Activated T-cell treated with anti-CD3 and anti-CD28 coated beads, Interleukin-2, amount 50 U/mL, for 24 hours (primary cell): ENCODE measurements at regions not wholly inside any gene's neighbourhood (a gene's known extent, or its start where the extent isn't known, plus 50 kb on each side); places are given as distances from the start of the nearest gene placed in this dataset.

Source experiments
- DNase-seq: peaks from one replicate; pipeline ENCODE4 v3.0.0-alpha.2; 2020
- H3K27ac Mint-ChIP-seq: 2 replicates; pipeline ENCODE4 v1.8.0; 2020; ENCODE audit warnings: mild to moderate bottlenecking, mixed read lengths
- H3K27me3 Mint-ChIP-seq: 2 replicates; pipeline ENCODE4 v1.8.0; 2020; ENCODE audit warnings: mixed read lengths
- H3K36me3 Mint-ChIP-seq: 2 replicates; pipeline ENCODE4 v1.8.0; 2020; ENCODE audit warnings: low read depth, mixed read lengths
- H3K4me1 Mint-ChIP-seq: 2 replicates; pipeline ENCODE4 v1.8.0; 2020; ENCODE audit warnings: low read depth, mixed read lengths
- H3K4me3 Mint-ChIP-seq: 2 replicates; pipeline ENCODE4 v1.8.0; 2020; ENCODE audit warnings: mild to moderate bottlenecking, moderate library complexity, mixed read lengths
- H3K9me3 Mint-ChIP-seq: 2 replicates; pipeline ENCODE4 v1.8.0; 2020; ENCODE audit warnings: mixed read lengths

DNA sequence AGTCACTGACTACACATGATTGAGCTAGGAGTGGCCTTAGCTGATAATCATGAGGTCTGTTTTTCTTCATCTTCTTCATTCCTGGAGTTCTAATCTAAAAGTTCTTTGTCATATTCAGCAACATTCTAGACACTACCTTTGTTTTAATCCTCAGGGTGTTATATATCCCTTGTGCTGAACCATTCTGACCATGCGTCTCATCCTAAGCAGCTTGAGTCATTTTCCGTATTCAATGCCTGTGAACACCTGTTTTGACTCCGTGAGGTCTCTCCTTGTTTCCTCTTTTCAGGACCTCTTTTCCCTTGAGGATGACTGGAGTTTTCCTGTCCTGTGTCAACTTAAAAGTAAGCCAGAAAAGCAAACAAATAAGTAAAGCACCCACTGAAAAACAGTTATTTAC is 597.9 kb downstream of the GBA3 start:
- no peak for DNase-seq
- Mint-ChIP-seq H3K9me3 (no peaks in the 10 kb centered on the region), H3K27ac (no peak overlapping the region), H3K4me3 (no peak overlapping the region), H3K4me1 (peaks cover 10% of the 10 kb centered on the region), H3K27me3 (no peaks in the 10 kb centered on the region), H3K36me3 (no peaks in the 10 kb centered on the region)

DNA sequence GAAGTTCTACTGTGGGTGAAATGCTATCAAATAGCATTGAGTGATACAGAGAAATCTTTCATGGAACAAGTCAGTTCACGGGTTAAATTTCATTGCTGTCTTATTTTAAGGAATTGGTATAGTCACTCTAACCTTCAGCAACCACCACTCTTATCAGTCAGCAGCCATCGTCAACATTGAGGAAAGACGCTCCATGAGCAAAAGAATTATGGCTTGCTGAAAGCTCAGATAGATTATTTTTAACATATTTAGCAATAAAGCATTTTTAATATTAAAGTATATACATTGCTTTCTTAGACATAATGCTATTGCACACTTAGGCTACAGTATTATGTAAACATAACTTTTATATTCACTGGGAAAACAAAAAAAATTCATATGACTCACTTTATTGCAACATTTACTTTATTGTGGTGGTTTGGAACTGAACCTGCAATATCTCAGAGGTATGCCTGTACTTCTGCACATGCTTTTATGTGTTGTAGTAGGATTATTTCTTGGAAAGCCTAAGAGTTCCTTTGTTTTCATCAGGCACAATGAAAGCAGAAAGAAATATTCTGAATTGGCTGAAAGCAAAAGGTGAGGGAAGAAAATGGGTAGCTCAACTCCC is 586.7 kb downstream of the GBA3 start:
- H3K36me3 Mint-ChIP-seq, result no peaks in the 10 kb centered on the region
- no peak overlapping the region for H3K27ac Mint-ChIP-seq
- H3K4me1 Mint-ChIP-seq, result no peaks in the 10 kb centered on the region
- DNase-seq, result no peak
- H3K9me3 Mint-ChIP-seq, result no peaks in the 10 kb centered on the region
- no peak overlapping the region for H3K4me3 Mint-ChIP-seq
- H3K27me3 Mint-ChIP-seq, result no peaks in the 10 kb centered on the region

DNA sequence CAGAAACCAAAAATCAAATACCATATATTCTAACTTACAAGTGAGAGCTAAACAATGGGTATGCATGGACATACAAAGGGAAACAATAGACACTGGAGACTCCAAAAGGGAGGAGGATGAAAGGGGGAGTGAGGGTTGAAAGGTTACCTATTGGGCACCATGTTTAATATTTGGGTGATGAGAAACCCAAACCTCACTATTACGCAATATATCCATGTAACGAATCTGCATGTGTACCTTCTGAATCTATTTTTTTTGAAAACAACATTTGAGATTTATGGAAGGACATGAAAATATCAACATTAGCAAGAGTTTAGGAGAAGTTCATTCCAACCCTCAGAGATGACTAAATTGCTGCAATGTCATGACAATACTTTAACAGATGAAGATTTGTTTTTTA is 586.1 kb downstream of the GBA3 start:
- H3K36me3 Mint-ChIP-seq, result no peaks in the 10 kb centered on the region
- DNase-seq, result no peak
- no peaks in the 10 kb centered on the region for H3K27me3 Mint-ChIP-seq
- no peak overlapping the region for H3K4me3 Mint-ChIP-seq
- H3K27ac Mint-ChIP-seq, result no peak overlapping the region
- no peaks in the 10 kb centered on the region for H3K9me3 Mint-ChIP-seq
- no peaks in the 10 kb centered on the region for H3K4me1 Mint-ChIP-seq

DNA sequence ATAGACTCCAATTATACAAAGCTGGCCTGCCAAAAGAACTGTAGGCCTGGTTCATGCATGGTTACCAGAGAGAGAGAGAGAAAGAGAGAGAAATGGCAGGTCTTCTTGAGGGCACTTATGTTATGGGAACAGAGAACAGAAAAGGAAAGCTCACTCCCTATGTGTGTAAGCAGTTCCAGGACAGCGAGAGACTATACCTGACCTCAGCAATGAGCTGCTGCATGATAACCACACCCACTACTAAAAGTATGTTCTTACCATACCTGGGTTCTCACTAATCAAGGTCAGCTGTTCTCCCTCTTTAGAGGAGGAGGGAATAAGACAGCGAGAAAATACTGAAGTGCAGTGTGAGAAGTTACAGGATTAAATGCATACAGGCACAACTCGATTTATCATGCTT is 583.3 kb downstream of the GBA3 start:
- Mint-ChIP-seq H3K4me1 (no peaks in the 10 kb centered on the region), H3K27me3 (no peaks in the 10 kb centered on the region), H3K36me3 (no peaks in the 10 kb centered on the region), H3K27ac (no peak overlapping the region), H3K9me3 (peaks cover 4% of the 10 kb centered on the region), H3K4me3 (no peak overlapping the region)
- DNase-seq, result no peak

DNA sequence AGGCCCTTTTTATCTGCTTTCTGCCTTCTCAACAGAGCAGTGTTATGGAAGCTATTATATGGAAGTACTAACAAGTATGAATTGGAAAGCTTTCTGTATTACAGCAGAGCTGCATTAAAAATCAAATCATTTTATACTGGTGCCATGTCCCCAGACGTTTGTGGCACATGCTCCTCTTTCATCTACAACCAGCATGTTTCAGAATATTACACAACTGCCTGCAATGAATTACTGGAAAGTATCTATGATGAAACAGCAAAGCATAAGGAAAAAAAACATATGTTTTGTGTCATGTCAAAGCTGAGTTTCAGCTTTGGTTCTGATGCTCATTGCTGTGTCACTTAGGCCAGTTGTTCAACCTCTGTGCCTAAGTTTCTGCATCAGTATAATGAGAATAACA is 576.8 kb downstream of the GBA3 start:
- no peaks in the 10 kb centered on the region for H3K36me3 Mint-ChIP-seq
- no peak for DNase-seq
- H3K9me3 Mint-ChIP-seq, result peaks cover 8% of the 10 kb centered on the region
- no peaks in the 10 kb centered on the region for H3K27me3 Mint-ChIP-seq
- H3K4me1 Mint-ChIP-seq, result no peaks in the 10 kb centered on the region
- no peak overlapping the region for H3K4me3 Mint-ChIP-seq
- H3K27ac Mint-ChIP-seq, result no peak overlapping the region

DNA sequence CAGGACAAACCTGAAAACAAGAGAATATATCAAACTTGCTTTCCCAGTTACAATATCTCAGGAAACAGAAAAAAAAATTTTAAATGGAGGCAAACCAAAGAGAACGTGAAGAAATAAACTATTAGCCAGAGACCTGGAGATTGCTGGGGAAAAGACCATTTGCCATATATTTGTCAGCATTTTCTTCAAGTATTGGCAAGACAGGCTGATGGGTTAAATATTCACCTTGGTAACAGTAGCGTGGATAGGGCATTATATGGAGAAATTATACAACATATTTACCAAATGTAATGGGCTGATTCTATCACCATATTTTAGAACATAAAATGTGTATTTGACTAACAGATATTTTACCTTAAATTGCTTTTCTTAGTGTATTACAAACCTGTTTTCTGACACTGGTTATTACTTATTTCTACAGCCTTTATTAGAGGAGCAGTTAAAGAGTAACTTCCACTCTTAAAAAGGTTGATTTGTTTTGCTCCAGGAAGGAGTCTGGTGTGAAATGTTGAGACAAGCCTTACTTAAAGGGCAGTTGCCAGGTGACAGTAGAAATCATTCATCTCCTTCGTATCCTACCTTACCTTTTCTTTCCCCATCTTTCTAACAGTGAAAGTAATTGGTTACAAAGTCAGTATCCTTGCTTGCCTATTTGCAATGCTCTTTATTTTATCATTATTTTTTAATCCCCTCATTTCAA is 575.5 kb downstream of the GBA3 start:
- no peak for DNase-seq
- H3K27ac Mint-ChIP-seq, result no peak overlapping the region
- H3K27me3 Mint-ChIP-seq, result no peaks in the 10 kb centered on the region
- no peaks in the 10 kb centered on the region for H3K36me3 Mint-ChIP-seq
- no peaks in the 10 kb centered on the region for H3K4me1 Mint-ChIP-seq
- no peak overlapping the region for H3K4me3 Mint-ChIP-seq
- H3K9me3 Mint-ChIP-seq, result peaks cover 8% of the 10 kb centered on the region

DNA sequence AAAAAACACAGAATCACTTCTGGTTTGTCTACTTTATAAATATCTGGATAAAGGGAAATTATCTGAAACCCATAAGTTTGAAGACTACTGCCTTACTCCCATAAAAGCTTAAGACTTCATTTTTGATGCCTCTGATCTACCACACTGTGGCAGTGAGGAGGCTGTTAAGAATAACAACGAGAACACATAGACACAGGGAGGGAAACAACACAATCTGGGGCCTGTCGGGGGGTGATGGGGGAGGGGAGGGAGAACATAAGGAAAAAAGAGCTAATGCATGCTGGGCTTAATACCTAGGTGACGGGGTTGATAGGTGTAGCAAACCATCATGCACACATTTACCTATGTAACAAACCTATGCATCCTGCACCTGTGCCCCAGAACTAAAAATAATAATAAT is 573.7 kb downstream of the GBA3 start:
- H3K36me3 Mint-ChIP-seq, result no peaks in the 10 kb centered on the region
- H3K27me3 Mint-ChIP-seq, result no peaks in the 10 kb centered on the region
- H3K9me3 Mint-ChIP-seq, result peaks cover 4% of the 10 kb centered on the region
- no peak overlapping the region for H3K27ac Mint-ChIP-seq
- no peaks in the 10 kb centered on the region for H3K4me1 Mint-ChIP-seq
- H3K4me3 Mint-ChIP-seq, result no peak overlapping the region
- no peak for DNase-seq

DNA sequence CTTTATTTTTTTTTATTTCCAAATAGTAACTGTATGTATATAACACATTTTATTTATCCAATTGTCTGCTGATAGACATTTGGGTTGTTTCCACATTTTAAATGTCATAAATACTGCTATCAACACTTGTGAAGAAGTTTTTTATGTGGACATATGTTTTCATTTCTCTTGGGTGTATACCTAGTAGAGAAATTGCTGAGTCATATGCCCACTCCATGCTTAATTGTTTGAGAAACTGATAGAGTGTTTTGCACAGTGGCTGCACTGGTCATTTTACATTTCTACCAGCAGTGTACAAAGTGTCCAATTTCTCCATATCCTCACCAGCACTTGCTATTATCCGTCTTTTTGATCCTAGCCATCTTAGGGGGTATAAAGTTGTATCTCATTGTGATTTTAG is 567.8 kb downstream of the GBA3 start:
- Mint-ChIP-seq H3K27ac (no peak overlapping the region), H3K4me3 (no peak overlapping the region), H3K36me3 (no peaks in the 10 kb centered on the region), H3K4me1 (peaks cover 1% of the 10 kb centered on the region), H3K9me3 (no peaks in the 10 kb centered on the region), H3K27me3 (no peaks in the 10 kb centered on the region)
- no peak for DNase-seq

DNA sequence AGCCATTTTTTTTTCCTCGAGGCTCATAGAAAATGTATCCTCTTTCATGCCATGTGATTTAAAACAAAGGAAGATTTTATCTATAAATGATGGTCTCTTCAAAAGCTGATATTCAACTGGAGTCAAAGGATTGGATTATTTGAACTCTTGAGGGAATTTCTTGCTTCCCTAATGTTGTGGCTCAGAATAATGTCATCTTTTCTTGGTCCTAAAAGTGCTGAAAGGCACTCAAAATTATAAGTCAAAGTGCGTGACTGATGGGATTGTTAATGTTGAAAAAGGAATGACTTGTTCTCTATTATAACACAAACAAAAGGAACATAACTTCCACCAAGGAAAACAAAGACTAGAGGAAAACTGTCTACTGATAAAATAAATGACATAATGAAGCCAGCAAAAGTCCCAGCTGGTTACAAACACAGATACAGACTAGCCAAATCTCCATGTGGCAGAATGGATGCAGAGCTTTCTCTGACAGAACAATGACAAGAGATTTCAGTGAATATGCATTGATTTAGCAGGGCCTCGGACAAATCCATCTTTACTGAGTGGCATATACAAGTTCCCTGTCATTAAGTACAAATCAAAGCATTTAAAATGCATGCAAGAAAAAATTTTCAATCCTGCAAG is 552.6 kb downstream of the GBA3 start:
- no peaks in the 10 kb centered on the region for H3K27me3 Mint-ChIP-seq
- no peak overlapping the region for H3K27ac Mint-ChIP-seq
- no peaks in the 10 kb centered on the region for H3K4me1 Mint-ChIP-seq
- H3K4me3 Mint-ChIP-seq, result no peak overlapping the region
- DNase-seq, result no peak
- no peaks in the 10 kb centered on the region for H3K36me3 Mint-ChIP-seq
- H3K9me3 Mint-ChIP-seq, result no peaks in the 10 kb centered on the region

DNA sequence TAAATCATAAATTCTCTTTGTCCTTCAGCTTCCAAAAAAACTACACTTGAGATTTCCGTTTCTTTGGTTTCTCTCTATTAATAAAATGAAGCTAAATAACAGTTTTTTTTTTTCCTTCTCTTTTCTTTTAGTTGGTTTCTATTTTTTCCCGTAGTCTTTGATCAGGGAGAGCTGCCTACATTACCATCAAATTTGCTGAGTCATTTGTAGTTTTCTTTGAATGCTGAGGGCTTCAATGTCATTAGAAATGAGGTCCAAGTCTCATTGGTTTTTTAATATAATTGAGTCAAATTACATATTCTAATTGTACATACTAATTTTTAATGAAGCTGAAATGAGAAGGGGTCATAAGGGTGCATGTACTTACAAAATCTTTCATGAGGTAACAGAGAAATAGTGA is 550.2 kb downstream of the GBA3 start:
- Mint-ChIP-seq H3K4me1 (no peaks in the 10 kb centered on the region), H3K4me3 (no peak overlapping the region), H3K36me3 (no peaks in the 10 kb centered on the region), H3K27me3 (no peaks in the 10 kb centered on the region), H3K9me3 (peaks cover 4% of the 10 kb centered on the region), H3K27ac (no peak overlapping the region)
- no peak for DNase-seq

DNA sequence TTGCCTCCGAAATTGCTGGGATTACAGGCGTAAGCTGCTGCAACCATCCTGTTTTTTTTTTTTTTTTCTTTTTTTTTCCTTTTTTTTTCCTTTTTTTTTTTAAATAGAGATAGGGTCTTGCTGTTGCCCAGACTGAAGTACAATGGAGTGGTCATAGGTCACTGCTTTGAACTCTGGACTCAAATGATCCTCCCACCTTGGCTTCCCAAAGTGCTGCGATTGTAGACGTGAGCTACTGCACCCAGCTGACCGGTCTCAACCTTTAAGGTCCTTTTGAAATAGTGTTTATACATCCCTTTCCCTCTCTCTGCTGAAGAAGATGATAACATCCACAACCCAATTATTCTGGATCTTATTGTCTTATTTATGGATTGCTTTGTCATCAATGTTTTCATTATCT is 548.7 kb downstream of the GBA3 start:
- no peaks in the 10 kb centered on the region for H3K36me3 Mint-ChIP-seq
- no peaks in the 10 kb centered on the region for H3K4me1 Mint-ChIP-seq
- H3K27ac Mint-ChIP-seq, result no peak overlapping the region
- H3K27me3 Mint-ChIP-seq, result no peaks in the 10 kb centered on the region
- DNase-seq, result no peak
- no peak overlapping the region for H3K4me3 Mint-ChIP-seq
- peaks cover 4% of the 10 kb centered on the region for H3K9me3 Mint-ChIP-seq

DNA sequence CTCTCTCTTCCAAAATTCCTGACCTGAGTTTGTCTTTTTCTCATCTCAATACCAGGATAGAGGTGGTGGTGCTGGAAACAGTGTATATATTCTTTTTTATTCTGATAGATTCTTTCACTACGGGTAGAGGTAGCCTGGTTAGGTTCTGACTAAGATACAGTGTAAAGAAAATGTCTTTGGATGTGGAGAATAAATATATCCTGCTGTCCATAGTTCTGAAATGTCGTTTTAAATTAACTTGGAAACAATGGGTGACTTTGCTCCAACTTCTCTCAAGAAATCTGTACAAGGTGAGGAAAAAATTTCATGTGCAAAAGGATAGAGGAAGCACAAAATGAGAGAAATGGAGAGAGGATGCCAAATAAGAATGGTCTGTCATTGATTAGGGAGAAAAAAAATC is 546.1 kb downstream of the GBA3 start:
- H3K36me3 Mint-ChIP-seq, result no peaks in the 10 kb centered on the region
- DNase-seq, result no peak
- no peak overlapping the region for H3K4me3 Mint-ChIP-seq
- no peak overlapping the region for H3K27ac Mint-ChIP-seq
- no peaks in the 10 kb centered on the region for H3K27me3 Mint-ChIP-seq
- peaks cover 6% of the 10 kb centered on the region for H3K9me3 Mint-ChIP-seq
- no peaks in the 10 kb centered on the region for H3K4me1 Mint-ChIP-seq

DNA sequence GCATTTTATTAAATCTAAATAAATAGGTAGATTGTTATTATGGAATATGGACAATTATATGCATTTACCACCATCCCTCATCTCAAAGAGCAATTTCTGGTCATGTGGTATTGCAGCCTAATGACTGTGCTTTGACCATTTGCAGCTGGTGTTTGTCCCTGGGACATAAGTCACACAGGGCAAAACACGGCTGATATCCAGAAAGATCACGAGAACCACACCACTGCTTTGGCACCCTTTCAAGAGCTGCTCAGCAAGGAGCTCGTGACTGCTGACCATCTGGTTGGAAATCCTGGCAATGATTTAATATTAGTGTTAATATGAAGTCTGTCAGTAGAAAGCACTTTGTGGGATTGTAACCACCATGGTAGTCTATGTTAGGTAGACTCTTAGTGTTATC is 545.0 kb downstream of the GBA3 start:
- H3K27ac Mint-ChIP-seq, result no peak overlapping the region
- peaks cover 6% of the 10 kb centered on the region for H3K9me3 Mint-ChIP-seq
- DNase-seq, result no peak
- H3K36me3 Mint-ChIP-seq, result no peaks in the 10 kb centered on the region
- H3K27me3 Mint-ChIP-seq, result no peaks in the 10 kb centered on the region
- H3K4me3 Mint-ChIP-seq, result no peak overlapping the region
- no peaks in the 10 kb centered on the region for H3K4me1 Mint-ChIP-seq

DNA sequence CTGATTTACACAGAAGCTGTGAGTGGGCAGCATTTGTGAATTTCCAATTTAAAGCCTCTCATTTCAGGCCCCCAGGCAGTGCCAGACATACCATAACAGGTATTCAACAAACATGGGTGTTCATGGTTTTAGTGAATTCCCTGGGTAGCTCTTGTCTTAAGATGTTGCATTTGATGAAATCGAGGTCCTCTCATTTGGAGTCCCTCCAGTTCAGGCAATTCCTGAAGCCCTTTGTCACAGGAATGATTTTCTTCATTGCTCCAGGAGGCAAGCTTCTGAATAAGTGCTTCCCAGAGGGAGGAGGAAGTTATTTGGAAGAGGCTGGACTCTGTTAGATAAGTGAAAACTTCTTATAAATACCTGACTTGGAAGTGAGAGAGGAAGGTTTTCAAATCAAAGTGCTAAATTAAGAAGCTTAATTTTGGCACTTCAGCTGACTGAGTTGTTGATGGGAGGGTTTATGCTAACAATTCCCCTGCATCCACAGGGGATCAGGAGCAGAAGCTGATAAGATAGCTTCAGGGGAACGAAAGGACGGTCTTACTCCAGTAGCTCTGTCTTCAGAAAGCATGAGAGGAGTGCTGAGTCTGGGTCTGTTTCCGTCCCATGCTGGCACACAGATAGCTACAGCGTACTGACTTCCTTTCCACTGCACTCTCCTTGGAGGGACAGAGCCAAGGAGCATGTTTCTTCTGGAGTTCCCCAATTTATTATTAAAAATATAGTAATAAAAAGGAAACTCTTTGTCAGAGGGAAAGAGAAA is 543.1 kb downstream of the GBA3 start:
- Mint-ChIP-seq H3K36me3 (no peaks in the 10 kb centered on the region), H3K9me3 (peaks cover 6% of the 10 kb centered on the region), H3K4me1 (no peaks in the 10 kb centered on the region), H3K4me3 (no peak overlapping the region), H3K27ac (no peak overlapping the region), H3K27me3 (no peaks in the 10 kb centered on the region)
- DNase-seq, result no peak

DNA sequence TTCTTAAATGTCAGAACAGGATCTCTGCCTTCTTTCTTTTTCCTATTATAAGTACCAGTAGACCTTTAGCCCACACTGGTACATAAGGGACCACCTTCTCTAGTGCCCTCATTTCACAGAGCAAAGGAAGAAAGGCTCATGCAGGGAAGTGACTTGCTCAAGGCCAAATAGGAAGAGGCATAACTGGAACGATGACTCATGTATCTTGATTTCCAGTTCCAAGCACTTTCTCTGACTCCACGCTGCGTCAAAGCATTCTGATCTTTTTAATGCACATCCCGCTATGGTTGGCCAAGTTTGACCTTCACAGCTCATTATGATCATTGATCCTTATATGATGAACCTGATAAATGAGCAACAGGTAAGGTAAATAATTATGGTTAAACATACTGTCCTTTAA is 542.0 kb downstream of the GBA3 start:
- H3K9me3 Mint-ChIP-seq, result peaks cover 4% of the 10 kb centered on the region
- no peaks in the 10 kb centered on the region for H3K36me3 Mint-ChIP-seq
- no peak overlapping the region for H3K4me3 Mint-ChIP-seq
- DNase-seq, result no peak
- H3K4me1 Mint-ChIP-seq, result no peaks in the 10 kb centered on the region
- H3K27me3 Mint-ChIP-seq, result no peaks in the 10 kb centered on the region
- H3K27ac Mint-ChIP-seq, result no peak overlapping the region
